OCI-LY7 (cell line): ENCODE measurements at regions not wholly inside any gene's neighbourhood (a gene's known extent, or its start where the extent isn't known, plus 50 kb on each side); places are given as distances from the start of the nearest gene placed in this dataset.

Experiments used
- CTCF ChIP-seq: fragments of 200-600 bp; sonication (generic); conservative IDR thresholded peaks from 2 replicates; pipeline ENCODE4 v1.5.1; 2014; ENCODE audit warnings: mild to moderate bottlenecking, antibody characterized with exemption, low read length, moderate library complexity, mixed read lengths
- EZH2phosphoT487 ChIP-seq: fragments of 200-600 bp; sonication (generic); IDR thresholded peaks from 2 replicates; pipeline ENCODE4 v1.6.1; 2018; ENCODE audit warnings: low read depth, borderline replicate concordance, mild to moderate bottlenecking, mixed run types, antibody characterized with exemption, low read length, moderate library complexity, mixed read lengths

- TF ChIP-seq CTCF (no peak), EZH2phosphoT487 (no peak)
Measured at GRCh38 chr1:99193431-99193830, 70.9 kb upstream of the PLPPR4 start.
